SK-N-SH (cell line): ENCODE measurements at regions not wholly inside any gene's neighbourhood (a gene's known extent, or its start where the extent isn't known, plus 50 kb on each side); places are given as distances from the start of the nearest gene placed in this dataset.
"Not testable (repeated sequence)": the region's sequence is repeated elsewhere in the genome, so short reads cannot be mapped to it uniquely, and the experiment has no call there.

Experiments used
- CTCF ChIA-PET: fragments of 300-600, 350-600 bp; formaldehyde crosslinking; extraction: SDS; loops from one replicate; lab custom pipeline; 2021; lab: Yijun Ruan, JAX
- POLR2A ChIA-PET: fragments of 350-600 bp; sonication (Branson Sonifier 250); formaldehyde crosslinking; extraction: SDS; loops from one replicate; lab custom pipeline; 2020; ENCODE audit warnings: antibody characterized with exemption, inconsistent platforms; lab: Yijun Ruan, JAX
- DNase-seq: peaks from one replicate; pipeline ENCODE4 v3.0.0; 2012
- H2AFZ ChIP-seq: fragments of 200-600 bp; sonication (generic); 2 replicates; pipeline ENCODE4 v1.8.1; 2016; ENCODE audit warnings: antibody characterized with exemption, mild to moderate bottlenecking, low read depth
- H3F3A ChIP-seq: fragments of 200-600 bp; sonication (generic); replicated peaks from 2 replicates; pipeline ENCODE3; 2016; ENCODE audit warnings: antibody characterized with exemption, mild to moderate bottlenecking; ENCODE audit not compliant: insufficient read depth
- H3K27ac ChIP-seq, 2 experiments: fragments of 200-500 bp in 1 of 2; fragments of 200-600 bp in 1 of 2; sonication (Bioruptor generic) in 1 of 2; sonication (generic), shearing (Covaris generic) in 1 of 2; 2 replicates each; pipeline versions ENCODE4 v1.5.1 to v1.6.1; 2014 to 2016; ENCODE audit warnings: low read depth in 2 of 2, inconsistent platforms in 1 of 2, low read length in 1 of 2, mild to moderate bottlenecking in 1 of 2, mixed read lengths in 1 of 2
- H3K27me3 ChIP-seq: fragments of 200-600 bp; sonication (generic), shearing (Covaris generic); 2 replicates; pipeline ENCODE4 v1.6.1; 2016; ENCODE audit warnings: mixed run types; ENCODE audit not compliant: insufficient read depth
- H3K36me3 ChIP-seq, 2 experiments: fragments of 200-500 bp in 1 of 2; fragments of 200-600 bp in 1 of 2; sonication (Bioruptor generic) in 1 of 2; sonication (generic) in 1 of 2; replicated peaks in 1 of 2; 2 replicates each; pipeline versions ENCODE3 to v1.5.1; 2014 to 2016; ENCODE audit warnings: low read length in 1 of 2, mild to moderate bottlenecking in 1 of 2; ENCODE audit not compliant: insufficient read depth in 2 of 2, control insufficient read depth in 1 of 2
- H3K4me1 ChIP-seq, 2 experiments: fragments of 200-500 bp in 1 of 2; fragments of 200-600 bp in 1 of 2; sonication (Bioruptor generic) in 1 of 2; sonication (generic), shearing (Covaris generic) in 1 of 2; 2 replicates each; pipeline versions ENCODE4 v1.5.1 to v1.6.1; 2014 to 2016; ENCODE audit warnings: low read depth in 1 of 2, low read length in 1 of 2, mixed run types in 1 of 2; ENCODE audit not compliant: insufficient read depth in 2 of 2, control insufficient read depth in 1 of 2
- H3K4me2 ChIP-seq: fragments of 200-600 bp; sonication (generic), shearing (Covaris generic); 2 replicates; pipeline ENCODE4 v1.6.1; 2017; ENCODE audit warnings: mixed run types
- H3K4me3 ChIP-seq, 2 experiments: fragments of 200-500 bp in 1 of 2; fragments of 200-600 bp in 1 of 2; sonication (Bioruptor generic) in 1 of 2; sonication (generic), shearing (Covaris generic) in 1 of 2; 2 replicates each; pipeline versions ENCODE4 v1.5.1 to v1.8.1; 2014 to 2016; ENCODE audit warnings: low read depth in 2 of 2, inconsistent platforms in 1 of 2, low read length in 1 of 2, mild to moderate bottlenecking in 1 of 2, mixed read lengths in 1 of 2, moderate library complexity in 1 of 2
- H3K79me2 ChIP-seq: fragments of 200-600 bp; sonication (generic); 2 replicates; pipeline ENCODE4 v1.8.1; 2017; ENCODE audit warnings: mild to moderate bottlenecking; ENCODE audit not compliant: insufficient read depth
- H3K9ac ChIP-seq: fragments of 200-600 bp; sonication (generic); 2 replicates; pipeline ENCODE4 v1.6.1; 2017; ENCODE audit warnings: mixed run types
- H3K9me2 ChIP-seq: fragments of 200-600 bp; sonication (generic); 2 replicates; pipeline ENCODE4 v1.6.1; 2017; ENCODE audit warnings: mixed run types
- H3K9me3 ChIP-seq: fragments of 200-600 bp; sonication (generic); 2 replicates; pipeline ENCODE4 v1.6.1; 2017; ENCODE audit warnings: mixed run types, mild to moderate bottlenecking, moderate library complexity
- H4K20me1 ChIP-seq: fragments of 200-600 bp; sonication (generic); 2 replicates; pipeline ENCODE4 v1.6.1; 2017; ENCODE audit warnings: mild to moderate bottlenecking, mixed run types; ENCODE audit not compliant: insufficient read depth
- ELF1 ChIP-seq: IDR thresholded peaks from 2 replicates; pipeline ENCODE4 v1.4.0; 2012
- FOSL2 ChIP-seq: IDR thresholded peaks from 2 replicates; pipeline ENCODE4 v1.4.0; 2012; ENCODE audit warnings: low read depth, mild to moderate bottlenecking, moderate library complexity, borderline replicate concordance
- FOXJ3 ChIP-seq: sonication (generic); formaldehyde crosslinking; IDR thresholded peaks from 2 replicates; pipeline ENCODE4 v1.5.1; 2020; ENCODE audit warnings: mild to moderate bottlenecking, missing genetic modification reagents
- FOXM1 ChIP-seq: IDR thresholded peaks from 2 replicates; pipeline ENCODE4 v1.4.0; 2012; ENCODE audit warnings: low read depth, mild to moderate bottlenecking
- GABPA ChIP-seq: IDR thresholded peaks from 2 replicates; pipeline ENCODE4 v1.4.0; 2012; ENCODE audit warnings: low read depth, mild to moderate bottlenecking
- JUND ChIP-seq: IDR thresholded peaks from 2 replicates; pipeline ENCODE4 v1.4.0; 2012
- MXI1 ChIP-seq: IDR thresholded peaks from 2 replicates; pipeline ENCODE4 v1.6.1; 2012; ENCODE audit warnings: mild to moderate bottlenecking, low read depth, low read length, improper control_type of control experiment
- RCOR1 ChIP-seq: fragments of 150-350 bp; IDR thresholded peaks from 2 replicates; pipeline ENCODE4 v1.6.1; 2017; ENCODE audit warnings: antibody characterized with exemption, low read length
- REST ChIP-seq: IDR thresholded peaks from 2 replicates; pipeline ENCODE4 v1.6.1; 2012; ENCODE audit warnings: mild to moderate bottlenecking, low read depth, low read length, moderate library complexity
- TAF1 ChIP-seq: IDR thresholded peaks from 2 replicates; pipeline ENCODE4 v1.6.1; 2012; ENCODE audit warnings: low read depth, mild to moderate bottlenecking, low read length, moderate library complexity, borderline replicate concordance
- TCF12 ChIP-seq: IDR thresholded peaks from 2 replicates; pipeline ENCODE4 v1.4.0; 2012
- TEAD4 ChIP-seq: IDR thresholded peaks from 2 replicates; pipeline ENCODE4 v1.4.0; 2012; ENCODE audit warnings: mild to moderate bottlenecking, borderline replicate concordance; ENCODE audit not compliant: insufficient read depth
- WGBS: methylation state at CpG from one replicate; pipeline ENCODE4 v1.1.6; 2017; ENCODE audit warnings: low lambda C conversion rate; 5-methylcytosine and 5-hydroxymethylcytosine counted together
- TF ChIP-seq, protein P1 (sequence below): fragments of 150-350 bp; IDR thresholded peaks from 2 replicates; pipeline ENCODE4 v1.6.1; 2016; ENCODE audit warnings: mild to moderate bottlenecking, low read depth, low read length

DNA sequence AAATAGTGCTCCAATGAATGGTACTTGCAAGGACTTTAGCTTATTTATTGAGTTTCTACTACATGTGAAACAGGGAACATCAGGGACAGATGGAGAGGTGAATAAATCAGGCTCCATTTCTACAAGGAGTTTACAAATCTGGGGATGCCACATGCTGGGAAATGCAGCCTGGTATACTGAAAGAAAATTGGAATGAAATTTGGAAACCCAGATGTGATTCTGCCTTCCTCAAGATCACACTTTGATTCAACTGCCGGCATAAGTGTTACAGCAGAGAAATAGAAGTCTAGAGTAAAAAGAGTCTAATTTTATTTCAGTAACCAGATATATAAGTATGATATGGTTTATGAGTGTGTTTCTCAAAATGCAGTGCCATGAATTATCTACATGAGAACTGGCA is 1408.4 kb upstream of the C9orf72 start:
- CTCF ChIA-PET, result interaction anchor here (0.6 kb wide), 1 partner anchor 201 kb away, joined by 3 read pairs; no protein-coding TSS in a partner anchor
- peaks cover 15% of the 10 kb centered on the region; the same call in 1 of the 2 replicates for H3K79me2 ChIP-seq
- no peaks in the 10 kb centered on the region for H3K9me2 ChIP-seq
- no peaks in the 10 kb centered on the region for H3K36me3 ChIP-seq
- no peak for DNase-seq
- peaks cover 19% of the 10 kb centered on the region for H4K20me1 ChIP-seq
- no peak overlapping the region for H3K4me2 ChIP-seq
- peaks cover 2 to 22% of the 10 kb centered on the region in 2 experiments; a peak in 2 of 4 replicates for H3K4me1 ChIP-seq
- no peaks in the 10 kb centered on the region for H3K9me3 ChIP-seq
- H2AFZ ChIP-seq, result no peak overlapping the region
- no peaks in the 10 kb centered on the region for H3K27me3 ChIP-seq
- H3F3A ChIP-seq, result peaks cover 5% of the 10 kb centered on the region
- no peak overlapping the region for H3K9ac ChIP-seq
- POLR2A ChIA-PET, result no interaction called here
- WGBS, result 96% methylated on average over 1 of the region's 1 CpG
- H3K27ac ChIP-seq, result no peak overlapping the region
- no peak for TF ChIP-seq ELF1
- TF ChIP-seq, protein P1, sequence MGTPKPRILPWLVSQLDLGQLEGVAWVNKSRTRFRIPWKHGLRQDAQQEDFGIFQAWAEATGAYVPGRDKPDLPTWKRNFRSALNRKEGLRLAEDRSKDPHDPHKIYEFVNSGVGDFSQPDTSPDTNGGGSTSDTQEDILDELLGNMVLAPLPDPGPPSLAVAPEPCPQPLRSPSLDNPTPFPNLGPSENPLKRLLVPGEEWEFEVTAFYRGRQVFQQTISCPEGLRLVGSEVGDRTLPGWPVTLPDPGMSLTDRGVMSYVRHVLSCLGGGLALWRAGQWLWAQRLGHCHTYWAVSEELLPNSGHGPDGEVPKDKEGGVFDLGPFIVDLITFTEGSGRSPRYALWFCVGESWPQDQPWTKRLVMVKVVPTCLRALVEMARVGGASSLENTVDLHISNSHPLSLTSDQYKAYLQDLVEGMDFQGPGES, result no peak
- no peak for TF ChIP-seq FOSL2
- no peak for TF ChIP-seq TAF1
- no peak for TF ChIP-seq JUND
- TF ChIP-seq REST, result no peak
- TF ChIP-seq GABPA, result no peak
- no peak for TF ChIP-seq FOXJ3 (CRISPR knock-in tag)
- TF ChIP-seq TCF12, result no peak
- TF ChIP-seq TEAD4, result no peak
- TF ChIP-seq, all 33 proteins: peak for 0
- H3K4me3 ChIP-seq, result no peak overlapping the region

DNA sequence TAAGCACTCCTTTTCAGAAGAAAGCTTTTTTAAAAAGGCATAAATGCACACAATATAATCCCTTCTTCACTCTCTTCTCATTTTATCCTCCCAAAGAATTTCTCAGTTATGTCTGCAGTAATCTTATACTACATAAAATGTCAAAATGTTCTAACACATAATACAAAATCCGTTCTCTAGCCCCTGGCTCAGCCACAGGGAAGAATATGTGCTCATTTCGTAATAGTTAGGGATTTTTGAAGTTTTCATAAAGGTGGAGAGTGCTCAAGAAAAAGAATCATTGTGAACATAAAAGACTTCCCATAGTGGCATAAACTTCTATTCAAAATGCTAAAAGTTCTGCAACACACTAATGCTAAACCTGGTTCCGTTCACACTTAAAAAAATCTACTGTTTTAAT is 1410.7 kb upstream of the C9orf72 start:
- H3K27ac ChIP-seq, result no peak overlapping the region
- peaks cover 3% of the 10 kb centered on the region; the same call in 1 of the 2 replicates for H3K79me2 ChIP-seq
- H3K9ac ChIP-seq, result no peak overlapping the region
- H2AFZ ChIP-seq, result no peak overlapping the region
- H3K9me3 ChIP-seq, result no peaks in the 10 kb centered on the region
- H3K9me2 ChIP-seq, result no peaks in the 10 kb centered on the region
- TF ChIP-seq FOXM1, result no peak
- no peak for TF ChIP-seq ELF1
- TF ChIP-seq RCOR1, result no peak
- TF ChIP-seq MXI1, result no peak
- no peak for TF ChIP-seq TEAD4
- TF ChIP-seq, all 33 proteins: peak for 0
- ChIA-PET POLR2A (no interaction called here), CTCF (no interaction called here)
- H3F3A ChIP-seq, result no peaks in the 10 kb centered on the region
- DNase-seq, result no peak
- no peak overlapping the region for H3K4me3 ChIP-seq
- peaks cover 15% of the 10 kb centered on the region; the same call in 1 of the 2 replicates for H4K20me1 ChIP-seq
- peaks cover 0 to 6% of the 10 kb centered on the region in 2 experiments for H3K36me3 ChIP-seq
- no peak overlapping the region for H3K4me2 ChIP-seq
- no peaks in the 10 kb centered on the region for H3K27me3 ChIP-seq
- 88% methylated on average over 3 of the region's 3 CpGs for WGBS
- peaks cover 0 to 9% of the 10 kb centered on the region in 2 experiments; a peak in 2 of 4 replicates for H3K4me1 ChIP-seq

- H3K4me2 ChIP-seq, H3F3A ChIP-seq, H3K4me3 ChIP-seq, H3K4me1 ChIP-seq, POLR2A ChIA-PET, H2AFZ ChIP-seq, H3K36me3 ChIP-seq, H3K27ac ChIP-seq, DNase-seq, H3K9me2 ChIP-seq, H3K9me3 ChIP-seq, H4K20me1 ChIP-seq, H3K27me3 ChIP-seq, H3K79me2 ChIP-seq, CTCF ChIA-PET, H3K9ac ChIP-seq: not testable (repeated sequence)
- WGBS, result 87% methylated on average over 12 of the region's 12 CpGs
These were observed 1416.7 kb upstream of the C9orf72 start for GRCh38 chr9:28990009-28990408.
